SKM-1 treated with dmso at 0.1 percent for 144 hours (cell line): ENCODE measurements at regions not wholly inside any gene's neighbourhood (a gene's known extent, or its start where the extent isn't known, plus 50 kb on each side); places are given as distances from the start of the nearest gene placed in this dataset.
"Not testable (repeated sequence)": the region's sequence is repeated elsewhere in the genome, so short reads cannot be mapped to it uniquely, and the experiment has no call there.

Experiments
- DNase-seq: peaks from one replicate; lab custom pipeline; 2025; ENCODE audit not compliant: unreplicated experiment; lab: John Stamatoyannopoulos, UW

DNA sequence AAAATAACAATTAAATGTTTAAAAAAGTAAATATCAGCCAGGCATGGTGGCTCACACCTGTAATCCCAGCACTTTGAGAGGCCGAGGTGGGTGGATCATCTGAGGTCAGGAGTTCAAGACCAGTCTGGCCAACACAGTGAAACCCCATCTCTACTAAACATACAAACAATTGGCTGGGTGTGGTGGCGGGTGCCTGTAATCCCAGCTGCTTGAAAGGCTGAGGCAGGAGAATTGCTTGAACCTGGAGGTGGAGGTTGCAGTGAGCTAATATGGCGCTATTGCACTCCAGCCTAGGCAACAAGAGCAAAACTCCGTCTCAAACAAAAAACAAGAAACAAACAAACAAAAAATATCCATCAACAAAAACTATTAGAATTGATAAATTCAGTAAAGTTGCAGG, 77.5 kb downstream of the SNX5 start:
- not testable (repeated sequence) for DNase-seq

DNA sequence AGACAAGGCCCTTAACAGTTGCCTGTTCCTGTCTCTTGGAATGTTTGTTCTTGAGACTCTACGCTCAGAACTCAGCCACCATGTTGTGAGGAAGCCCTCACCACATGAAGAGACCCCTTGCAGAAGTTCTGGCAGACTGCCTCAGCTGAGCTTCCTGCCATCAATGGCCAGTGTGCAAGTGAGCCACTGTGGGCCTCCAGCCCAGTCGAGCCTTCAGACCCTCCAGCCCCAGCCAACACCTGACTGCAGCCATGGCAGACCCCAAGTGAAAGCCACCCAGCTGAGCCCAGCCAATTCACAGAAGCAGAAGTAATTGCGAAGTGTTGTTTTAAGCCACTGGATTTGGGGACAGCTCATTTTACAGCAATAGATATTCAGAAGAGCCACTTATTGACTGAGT, 78.3 kb downstream of the SNX5 start:
- DNase-seq, result no peak

DNA sequence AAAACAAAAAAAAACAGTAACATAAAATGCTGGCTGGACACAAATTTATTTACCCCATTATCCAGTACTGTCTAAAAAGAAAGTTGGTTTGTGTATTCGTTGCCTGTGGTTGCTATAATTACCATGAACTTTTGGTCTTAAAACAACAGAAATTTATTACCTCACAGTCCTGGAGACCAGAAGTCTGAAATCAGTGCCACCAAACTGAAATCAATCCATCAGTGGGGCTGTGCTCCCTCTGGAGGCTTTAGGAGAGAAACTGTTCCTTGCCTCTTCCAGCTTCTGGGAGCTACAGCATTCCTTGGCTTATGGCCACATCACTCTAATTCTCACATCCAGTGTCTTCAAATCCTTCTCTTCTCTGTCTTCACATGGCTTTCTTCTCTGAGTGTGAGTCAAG, 79.4 kb downstream of the SNX5 start:
- DNase-seq, result no peak

DNA sequence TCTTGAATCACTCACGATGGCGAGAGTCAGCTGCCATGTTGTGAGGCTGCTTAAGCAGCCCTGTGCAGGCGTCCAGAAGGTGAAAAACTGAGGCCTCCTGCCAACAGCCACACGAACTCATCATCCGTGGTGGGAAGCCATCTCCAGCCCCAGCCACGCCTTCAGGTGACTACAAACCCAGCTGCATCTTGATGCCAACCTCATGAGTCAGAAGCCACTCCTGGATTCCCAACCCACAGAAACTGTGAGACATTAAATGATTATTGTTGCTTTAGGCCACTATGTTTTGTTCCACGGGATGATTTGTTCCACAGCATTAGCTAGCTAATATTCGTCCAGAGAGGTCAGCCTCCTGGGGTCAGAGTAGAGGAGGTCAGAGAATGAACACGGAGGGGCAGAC, 80.5 kb downstream of the SNX5 start:
- no peak for DNase-seq

DNA sequence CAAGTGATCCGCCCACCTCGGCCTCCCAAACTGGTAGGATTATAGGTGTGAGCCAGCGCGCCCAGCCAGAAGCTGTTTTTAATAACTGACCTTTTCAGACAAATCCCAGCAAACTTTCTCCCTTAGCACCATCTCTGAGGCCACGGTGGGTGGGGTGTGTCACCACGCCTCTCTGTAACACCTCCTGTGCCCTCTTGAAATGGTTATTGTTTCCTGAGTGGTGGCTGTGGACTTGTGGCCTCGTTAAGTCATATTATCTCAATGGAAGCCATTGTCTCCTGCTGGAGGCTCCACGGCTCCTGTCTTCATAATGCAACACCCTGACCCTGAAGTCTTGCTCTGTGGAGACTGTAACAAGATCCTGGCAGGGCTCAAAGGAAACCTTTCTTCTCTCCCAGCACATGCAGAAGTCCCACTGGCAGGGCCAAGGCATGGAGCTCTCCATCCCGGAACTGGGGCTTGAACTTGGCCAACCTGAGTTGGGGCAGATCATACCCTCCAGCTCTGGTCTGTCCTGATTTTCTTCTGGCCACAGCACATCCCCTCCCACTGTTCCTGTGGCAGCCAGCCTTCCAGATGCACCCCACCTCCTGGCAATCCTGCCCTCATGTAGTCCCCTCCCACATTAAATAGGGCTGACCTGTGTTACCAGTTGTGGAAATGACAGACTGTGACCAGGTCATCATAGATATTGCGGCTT, 81.1 kb downstream of the SNX5 start:
- no peak for DNase-seq

DNA sequence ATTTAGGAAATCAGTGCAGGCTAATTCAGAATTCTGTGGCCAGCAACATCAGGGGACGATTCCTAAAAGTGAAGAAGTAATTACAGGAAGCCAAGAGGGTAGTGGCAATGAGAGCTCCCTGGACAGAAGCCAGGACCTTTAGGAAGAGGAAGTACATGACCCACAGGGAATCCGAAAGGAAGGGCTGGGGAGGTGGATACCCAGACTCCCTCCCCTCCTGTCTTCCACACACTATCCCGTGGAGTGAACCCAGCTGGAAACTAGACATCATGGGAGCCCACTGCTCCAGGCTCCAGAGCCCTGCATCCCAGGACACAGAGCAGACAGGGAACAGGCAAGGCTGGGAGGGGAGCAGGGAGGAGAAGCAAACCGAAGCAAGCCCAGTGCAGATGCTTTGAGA, 83.0 kb downstream of the SNX5 start:
- no peak for DNase-seq

DNA sequence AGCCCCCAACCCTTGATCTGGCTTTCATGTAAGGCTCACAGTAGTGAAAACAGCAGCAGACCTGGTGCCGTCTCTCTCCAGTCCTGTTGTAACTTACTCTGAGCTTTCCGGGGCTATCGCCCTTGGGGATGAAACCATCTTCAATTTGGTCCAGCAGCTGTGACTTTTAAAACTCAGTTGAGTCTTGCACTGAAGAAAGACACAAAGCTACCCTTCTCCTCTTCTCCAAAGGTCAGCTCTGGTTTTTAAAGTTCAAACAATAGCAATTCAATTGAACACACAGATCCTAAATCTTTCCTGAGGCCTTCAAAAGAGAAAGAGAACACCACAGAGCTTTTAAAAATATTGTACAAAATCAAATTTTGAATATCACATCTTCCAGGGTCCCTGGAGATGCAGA, 83.5 kb downstream of the SNX5 start:
- DNase-seq, result no peak

DNA sequence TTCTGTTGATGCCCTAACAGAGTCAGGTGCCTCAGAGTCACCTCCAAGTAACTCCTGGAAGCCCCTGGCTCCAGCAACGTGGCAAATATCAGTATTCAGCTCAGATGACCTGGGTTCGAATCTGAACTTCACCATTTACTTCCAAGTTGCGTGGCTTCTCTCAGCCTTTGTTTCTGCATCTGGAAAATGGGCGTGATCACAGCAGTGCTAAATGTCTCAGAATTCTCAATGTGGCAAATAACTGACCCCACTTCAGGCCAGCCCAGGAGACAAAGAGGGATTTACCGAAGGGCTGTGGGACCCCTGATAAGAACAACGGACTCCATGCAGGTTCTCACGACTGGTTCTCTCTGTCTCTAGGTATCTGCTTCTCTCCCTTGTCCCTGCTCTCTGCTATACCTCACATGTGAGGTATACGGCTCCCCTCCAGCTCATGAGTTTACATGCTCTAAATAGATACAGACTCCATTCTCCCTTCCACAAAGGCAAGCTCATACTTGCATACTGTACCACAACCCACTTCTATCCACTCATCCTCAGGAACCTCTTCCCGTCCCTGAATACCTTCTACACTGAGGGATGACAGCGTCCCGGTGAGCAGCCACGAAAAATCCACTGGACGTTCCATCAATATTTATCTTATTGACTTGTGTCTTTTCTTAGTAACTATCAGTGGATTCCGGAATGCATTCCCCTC, 84.1 kb downstream of the SNX5 start:
- DNase-seq, result no peak

DNA sequence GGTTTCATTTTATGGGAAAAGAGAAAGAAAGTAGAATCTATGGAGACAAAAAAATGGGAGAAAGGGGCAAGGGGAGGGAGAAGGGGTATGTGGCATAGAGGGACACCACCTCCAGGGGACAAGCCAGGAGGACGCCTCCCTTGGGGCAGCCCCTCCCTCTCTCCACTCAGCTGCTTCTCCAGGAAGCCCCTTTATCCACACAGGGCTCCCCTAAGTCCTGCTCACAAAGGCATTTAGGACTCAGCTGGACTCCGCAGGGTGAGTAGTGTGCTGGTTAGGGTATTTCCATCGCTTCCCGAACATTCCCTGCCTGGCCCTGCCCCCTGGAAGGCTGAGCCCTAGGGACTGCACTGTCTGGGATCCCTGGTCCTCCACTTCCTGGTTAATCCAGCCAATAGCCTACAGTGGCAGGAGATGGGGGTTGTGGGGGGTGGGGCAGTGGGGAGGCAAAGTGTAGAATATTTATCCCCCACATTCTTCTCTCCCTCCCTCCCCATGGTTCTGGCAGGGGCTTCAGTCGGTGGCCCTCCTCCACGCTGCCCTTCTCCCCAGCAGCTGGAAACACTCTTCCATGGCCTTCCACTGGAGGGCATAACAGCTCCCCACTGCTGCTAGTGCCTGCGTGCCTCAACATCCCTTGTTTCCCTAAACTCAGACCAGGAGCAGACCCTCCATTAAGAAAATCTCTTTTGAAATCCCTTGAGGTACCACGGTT, 84.8 kb downstream of the SNX5 start:
- no peak for DNase-seq

DNA sequence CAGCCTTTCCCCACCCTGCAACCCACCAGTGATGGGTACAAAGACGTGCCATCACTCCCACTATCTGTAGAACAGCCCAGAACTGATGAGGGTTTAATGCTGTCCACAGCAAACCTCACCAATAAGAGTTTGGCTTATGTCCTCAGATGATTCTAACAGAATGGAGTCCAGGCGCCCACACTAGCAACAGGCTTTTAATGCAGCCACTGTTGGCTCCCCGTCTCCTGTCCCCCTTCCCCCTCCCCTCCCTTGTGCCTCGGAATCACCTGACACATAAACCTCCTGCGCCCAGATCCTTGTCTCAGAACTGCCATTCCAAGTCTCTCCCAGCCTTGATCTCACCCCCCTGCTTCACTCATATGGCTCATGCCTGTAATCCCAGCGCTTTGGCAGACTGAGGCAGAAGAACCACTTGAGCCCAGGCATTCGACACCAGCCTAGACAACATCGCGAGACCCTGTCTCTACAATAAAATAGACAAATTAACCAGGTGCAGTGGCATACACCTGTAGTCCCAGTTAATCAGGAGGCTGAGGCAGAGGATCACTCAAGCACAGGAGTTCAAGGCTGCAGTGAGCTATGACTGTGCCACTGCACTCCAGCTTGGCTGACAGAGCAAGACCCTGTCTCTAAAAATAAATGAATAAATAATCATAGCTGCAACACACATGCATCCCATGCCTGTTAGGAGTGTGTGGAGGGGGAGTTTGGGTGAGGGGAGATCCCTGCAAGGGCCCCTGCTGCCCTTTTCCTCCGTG, 85.6 kb downstream of the SNX5 start:
- DNase-seq, result no peak

DNA sequence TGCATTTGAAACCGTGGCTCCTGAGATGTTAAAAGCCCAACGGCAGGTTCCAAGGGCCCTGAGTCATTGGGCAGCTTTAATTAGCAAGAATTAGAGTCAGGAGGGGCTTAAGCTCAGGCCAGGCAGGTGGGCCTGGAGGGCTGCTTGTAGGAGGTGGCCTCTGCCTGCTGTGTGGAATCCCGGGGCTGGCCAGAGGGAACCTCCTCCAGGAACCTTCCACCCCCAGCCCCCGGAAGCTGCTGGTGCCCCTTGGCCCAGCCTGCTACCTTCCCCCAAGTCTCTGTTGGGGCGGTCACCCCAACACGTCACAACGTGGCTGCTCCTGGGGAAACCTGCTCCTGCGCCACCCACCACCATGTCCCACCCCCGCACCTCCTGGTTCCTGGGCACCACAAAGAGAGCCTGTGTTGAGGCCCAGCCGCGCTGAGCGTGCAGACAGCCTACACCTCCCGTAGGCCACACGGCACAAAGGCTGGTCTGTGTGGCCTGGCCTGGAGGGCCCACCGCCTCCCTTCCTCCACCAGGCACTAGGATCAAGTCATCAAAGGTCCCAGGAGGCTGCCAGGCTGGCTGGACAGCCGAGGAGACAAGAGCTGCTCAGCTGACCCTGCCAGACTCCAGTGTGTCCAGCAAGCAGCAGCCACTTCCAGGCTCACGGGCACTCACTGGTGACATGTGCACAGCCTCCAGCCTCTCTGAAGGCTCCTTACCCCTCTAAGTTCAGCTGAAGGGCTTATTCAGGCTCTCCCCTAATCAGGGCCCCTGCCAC, 86.3 kb downstream of the SNX5 start:
- no peak for DNase-seq

DNA sequence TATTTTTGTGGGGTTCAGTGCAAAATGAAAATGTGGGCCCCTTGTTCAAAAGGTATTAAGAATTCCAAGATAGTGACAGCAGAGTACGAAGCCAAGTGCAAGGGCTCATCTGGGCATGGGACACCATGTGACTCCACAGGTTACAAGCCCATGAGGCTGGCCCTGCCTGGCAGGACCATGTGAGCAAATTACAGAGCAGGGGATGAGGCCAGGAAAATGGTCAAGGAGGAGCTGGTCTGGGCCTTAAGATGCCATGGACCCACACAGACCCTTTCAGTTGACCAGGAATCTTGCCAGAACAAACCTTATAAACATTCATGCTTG, 86.9 kb downstream of the SNX5 start:
- no peak for DNase-seq

DNA sequence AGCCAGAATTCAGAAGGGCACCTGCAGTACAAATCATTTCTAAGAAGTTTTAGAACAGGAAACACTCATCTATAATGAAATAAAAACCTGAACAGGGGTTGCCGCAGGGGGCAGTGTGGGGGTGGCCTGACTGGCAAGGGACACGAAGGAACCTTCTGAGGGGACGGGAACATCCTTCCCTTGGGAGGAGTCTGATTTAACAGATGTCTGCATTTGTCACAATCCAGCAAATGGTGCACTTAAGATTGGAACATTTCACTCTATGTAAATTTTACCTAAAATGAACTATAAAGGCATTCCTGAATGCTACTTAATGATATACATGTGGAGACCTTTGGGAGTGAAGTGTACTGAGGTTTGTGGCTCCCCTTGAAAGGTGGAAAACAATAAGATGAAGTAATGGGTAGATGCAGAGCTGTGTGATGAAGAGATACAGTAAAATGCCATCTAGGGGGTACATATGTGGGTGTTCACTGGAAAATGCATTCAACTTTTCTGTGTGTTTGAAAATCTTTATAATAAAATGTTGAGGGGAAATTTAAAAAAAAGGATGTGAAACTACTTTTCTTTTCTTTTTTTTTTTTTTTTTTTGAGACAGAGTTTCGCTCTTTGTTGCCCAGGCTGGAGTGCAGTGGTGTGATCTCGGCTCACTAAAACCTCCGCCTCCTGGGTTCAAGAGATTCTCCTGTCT, 89.5 kb downstream of the SNX5 start:
- no peak for DNase-seq

DNA sequence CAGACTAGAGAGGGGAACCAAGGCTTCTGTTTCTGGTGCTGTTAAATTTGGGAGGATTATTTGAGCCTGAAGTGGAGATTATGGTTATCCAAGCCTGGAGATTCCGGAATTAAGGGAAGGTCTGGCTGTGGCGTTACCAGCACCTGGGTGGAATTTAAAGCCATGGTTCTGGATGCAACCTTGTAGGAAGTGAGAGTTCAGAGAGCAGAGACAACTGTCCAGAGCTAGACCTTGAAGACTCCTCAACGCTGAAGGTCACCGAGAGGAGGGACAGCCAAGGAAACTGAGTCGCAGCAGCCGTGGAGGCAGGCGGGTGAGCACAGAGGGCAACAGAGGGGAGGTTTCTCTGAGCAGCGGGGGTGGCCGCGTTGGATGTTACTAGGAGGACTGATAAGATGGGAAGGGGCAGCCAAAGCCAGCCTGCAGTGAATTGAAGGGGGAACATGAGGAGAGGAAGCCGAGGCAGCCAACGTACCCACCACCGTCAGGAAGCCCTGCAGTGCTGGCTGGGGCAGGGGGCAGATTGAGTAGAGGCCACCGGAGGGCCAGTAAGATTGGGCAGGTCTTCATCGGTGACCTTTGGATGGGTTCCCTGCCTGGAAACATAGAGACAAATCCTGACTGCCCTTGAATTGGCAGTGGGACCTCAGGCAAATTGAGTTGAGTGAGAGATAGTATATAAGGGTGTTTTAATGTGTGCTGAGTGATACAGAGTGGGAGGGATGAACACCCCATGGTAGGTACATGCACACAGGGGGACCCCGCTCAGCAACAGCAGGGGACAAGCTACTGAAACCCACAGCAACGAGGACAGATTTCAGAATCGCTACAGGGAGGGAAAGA, 90.3 kb downstream of the SNX5 start:
- DNase-seq, result no peak

DNA sequence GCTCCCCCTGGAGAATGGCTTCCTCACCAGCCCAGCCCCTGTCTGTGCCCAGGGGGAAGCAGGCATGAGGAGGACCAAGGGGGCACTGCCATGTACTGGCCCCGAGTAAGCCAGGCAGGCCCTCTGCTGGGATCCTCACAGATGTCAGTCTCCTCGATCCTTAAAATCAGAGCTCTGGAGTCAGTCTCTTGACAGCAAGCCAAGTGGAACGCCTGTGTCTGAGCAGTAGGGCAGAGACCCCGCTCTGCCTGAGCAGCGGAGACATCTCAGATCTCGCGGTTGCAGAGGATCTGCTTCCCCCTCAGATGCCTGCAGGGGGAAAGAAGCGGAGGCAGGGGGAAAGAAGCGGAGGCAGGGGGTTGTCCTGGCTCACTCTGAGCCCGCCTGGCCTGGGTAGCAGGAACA, 92.6 kb downstream of the SNX5 start:
- DNase-seq, result no peak

DNA sequence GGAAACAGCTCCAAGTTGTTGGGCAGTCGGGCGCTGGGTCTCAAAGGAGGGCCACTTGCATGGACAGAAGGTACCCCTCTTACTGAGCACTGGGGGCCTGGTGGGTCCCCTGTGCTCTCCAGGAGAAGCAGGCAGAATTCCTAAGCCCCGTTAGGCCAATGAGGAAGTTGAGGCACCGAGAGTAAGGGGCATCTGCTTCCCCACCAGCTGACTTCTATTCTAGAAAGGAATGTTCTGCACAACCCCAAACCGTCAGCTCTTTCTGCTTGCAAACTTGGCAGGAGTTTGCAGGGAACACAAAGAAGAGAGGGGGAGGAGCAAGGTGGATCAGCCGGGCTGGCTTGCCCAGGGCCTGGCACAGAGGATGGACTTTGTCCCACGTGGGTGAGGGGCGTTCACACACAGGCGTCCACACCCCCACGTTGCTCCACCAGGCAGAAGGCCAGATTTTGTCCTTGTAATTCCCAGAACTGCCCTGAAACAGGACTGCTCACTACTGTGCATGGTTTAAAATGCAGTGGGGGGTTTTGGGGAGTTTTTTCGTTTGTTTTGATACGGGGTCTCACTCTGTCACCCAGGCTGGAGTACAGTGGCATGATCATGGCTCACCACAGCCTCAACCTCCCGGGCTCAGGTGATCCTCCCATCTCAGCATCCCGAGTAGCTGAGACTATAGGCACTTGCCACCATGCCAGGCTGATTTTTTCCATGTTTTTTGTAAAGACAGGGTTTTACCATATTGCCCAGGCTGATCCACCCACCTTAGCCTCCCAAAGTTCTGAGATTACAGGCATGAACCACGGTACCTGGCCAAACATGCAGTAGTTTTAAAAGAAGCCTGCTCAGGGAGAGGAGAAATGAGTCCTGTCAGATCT, 93.3 kb downstream of the SNX5 start:
- no peak for DNase-seq

DNA sequence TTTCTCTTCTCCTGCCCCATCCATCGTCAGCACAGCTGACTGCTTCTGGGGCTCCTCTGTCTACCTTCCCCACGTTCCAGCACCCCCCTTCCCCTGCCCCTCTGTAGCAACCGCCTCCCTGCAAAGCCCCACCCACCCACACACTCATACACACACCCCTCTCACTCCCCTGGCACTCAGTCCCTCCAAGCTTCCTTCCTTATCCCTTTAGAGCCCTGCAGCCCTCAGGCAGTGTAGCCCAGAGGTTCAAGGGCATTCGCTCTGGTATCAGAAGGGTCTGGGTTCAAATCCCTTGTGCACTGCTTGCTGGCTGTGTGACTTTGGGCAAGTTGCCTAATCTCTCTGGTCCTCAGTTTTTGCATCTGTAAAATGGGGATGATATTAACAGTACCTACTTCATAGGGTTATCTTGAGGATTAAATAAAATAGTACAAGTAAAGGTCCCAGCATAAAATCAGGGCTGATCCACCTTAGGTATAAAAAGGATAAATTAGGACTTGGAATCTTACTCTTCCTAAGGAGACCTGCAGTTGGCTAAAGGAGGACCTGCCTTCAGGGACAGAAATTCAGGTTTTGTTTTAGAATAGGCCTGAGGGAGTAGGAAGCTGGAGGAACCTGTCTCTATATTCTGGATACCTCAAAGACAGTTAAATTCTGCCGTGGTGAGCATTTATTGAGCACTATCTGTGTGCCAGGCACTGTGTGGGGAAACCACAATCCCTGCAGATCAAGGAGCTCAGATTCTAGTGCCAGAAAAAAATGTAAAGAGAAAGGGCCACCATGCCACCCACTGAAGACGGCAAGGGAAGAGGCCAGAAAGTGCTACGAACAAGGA, 94.1 kb downstream of the SNX5 start:
- DNase-seq, result no peak
